GM19328 (cell line): ENCODE measurements at regions not wholly inside any gene's neighbourhood (a gene's known extent, or its start where the extent isn't known, plus 50 kb on each side); places are given as distances from the start of the nearest gene placed in this dataset.
"Not testable (repeated sequence)": the region's sequence is repeated elsewhere in the genome, so short reads cannot be mapped to it uniquely, and the experiment has no call there.

ENCODE experiments used
- ATAC-seq: cut with Tn5 transposase; IDR thresholded peaks from one replicate; pipeline ENCODE4 v1.9.1; 2021; ENCODE audit warnings: mild to moderate bottlenecking, moderate library complexity; ENCODE audit not compliant: unreplicated experiment

- ATAC-seq: not testable (repeated sequence)
Measured at GRCh38 chr9:63813391-63814021, 1471.5 kb downstream of the FOXD4L5 start.

DNA sequence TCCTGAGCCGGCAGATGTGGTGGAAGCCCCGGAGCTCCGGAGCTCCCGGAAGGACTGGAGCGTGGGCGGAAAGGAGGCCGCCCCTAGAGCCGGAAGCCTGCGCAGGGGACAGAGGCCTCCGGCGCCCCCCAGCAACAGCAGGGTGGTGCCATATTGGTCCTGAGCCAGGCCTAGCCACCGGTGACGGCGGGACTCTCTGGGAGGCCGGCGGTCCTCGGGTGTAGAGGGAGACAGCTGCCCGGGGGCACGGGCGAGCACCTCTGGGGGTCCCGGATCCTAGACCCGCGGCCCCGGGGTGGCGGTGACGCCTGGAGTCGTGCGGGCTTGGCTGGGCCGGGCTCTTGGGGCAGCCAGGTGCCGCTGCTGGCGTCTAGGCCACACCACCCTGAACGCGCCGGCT lies 1472.2 kb downstream of the FOXD4L5 start:
- ATAC-seq: peak; percentile 58

GRCh38 chr9:63804205-63804604 lies 1480.8 kb downstream of the FOXD4L5 start:
- not testable (repeated sequence) for ATAC-seq

DNA sequence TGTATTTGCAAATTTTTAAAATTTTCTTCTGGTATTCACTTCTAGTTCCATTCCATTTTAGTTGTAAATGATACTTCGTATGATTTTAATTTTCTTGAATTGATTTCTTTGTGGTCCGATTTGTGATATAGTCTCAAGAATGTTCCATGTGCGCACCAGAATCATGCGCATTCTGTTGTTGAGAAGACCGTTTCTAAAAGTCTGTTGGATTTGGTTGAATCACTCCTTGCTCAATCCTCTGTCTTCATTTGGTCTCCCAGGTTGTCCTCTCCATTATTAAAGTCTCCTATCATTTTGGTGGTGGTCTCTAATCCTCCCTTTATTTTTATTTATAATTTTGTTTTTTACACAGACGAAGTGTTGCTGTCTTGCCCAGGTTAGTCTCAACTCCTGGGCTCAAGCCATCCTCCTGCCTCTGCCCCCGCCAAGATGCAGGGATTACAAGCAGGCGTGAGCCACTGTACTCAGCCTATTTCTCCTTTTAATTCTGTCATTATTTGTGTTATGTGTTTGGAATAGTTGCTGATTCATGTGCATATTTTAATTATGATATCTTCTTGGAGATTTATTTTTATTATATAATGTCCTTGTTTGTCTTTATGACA lies 1490.8 kb downstream of the FOXD4L5 start:
- ATAC-seq: not testable (repeated sequence)

DNA sequence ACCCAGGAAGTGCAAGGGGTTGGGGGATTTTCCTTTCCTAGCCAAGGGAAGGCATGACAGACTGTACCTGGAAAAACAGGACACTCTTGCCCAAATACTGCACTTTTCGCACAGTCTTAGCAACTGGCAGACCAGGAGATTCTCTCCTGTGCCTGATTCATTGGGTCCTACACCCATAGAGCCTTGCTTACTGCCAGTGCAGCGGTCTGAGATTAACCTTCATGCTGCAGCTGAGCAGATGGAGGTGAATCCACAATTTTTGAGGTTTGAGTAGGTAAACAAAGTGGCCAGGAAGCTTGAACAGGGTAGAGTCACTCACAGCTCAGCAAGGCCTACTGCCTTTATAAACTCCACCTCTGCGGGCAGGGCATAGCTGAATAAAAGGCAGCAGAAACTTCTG lies 1497.6 kb downstream of the FOXD4L5 start:
- not testable (repeated sequence) for ATAC-seq

DNA sequence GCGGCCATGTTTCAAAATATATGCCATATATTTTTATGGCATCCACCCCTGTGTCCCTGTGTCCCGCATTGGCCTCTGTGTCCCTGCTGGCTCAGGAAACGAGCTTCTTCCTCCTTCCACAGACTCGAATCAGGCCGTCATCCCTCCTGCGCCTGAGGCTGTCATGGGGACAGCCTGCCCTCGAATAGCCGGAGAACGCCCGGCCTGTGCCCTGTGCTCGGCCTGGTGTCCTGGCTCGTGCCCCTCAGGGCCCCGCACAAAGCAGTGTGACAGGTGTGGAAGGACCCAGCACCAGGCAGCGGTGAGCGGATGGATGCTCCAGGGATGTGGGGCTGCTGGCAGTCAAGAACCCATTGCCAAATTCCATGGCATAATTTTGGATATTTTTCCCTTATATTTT lies 1500.0 kb downstream of the FOXD4L5 start:
- not testable (repeated sequence) for ATAC-seq

DNA sequence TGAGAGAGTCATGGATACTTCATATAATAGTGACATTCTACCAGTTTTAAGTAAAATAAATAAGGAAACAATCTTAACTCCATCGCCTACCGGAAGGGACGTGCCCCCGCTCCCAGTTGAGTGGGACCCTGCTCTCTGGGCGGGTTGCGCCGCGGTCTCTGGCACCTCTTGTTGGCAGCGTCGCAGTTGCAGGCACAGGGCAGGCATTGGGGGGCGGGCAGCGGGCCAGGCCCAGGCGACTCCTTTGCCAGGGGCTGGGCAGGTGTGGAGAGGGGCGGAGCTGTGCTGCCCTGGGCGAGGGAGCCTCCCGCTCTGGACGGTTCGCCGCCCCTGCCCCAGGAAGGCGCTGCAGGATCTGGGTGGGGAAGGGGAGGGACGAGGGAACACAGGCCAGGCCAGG lies 1500.6 kb downstream of the FOXD4L5 start:
- ATAC-seq: not testable (repeated sequence)

DNA sequence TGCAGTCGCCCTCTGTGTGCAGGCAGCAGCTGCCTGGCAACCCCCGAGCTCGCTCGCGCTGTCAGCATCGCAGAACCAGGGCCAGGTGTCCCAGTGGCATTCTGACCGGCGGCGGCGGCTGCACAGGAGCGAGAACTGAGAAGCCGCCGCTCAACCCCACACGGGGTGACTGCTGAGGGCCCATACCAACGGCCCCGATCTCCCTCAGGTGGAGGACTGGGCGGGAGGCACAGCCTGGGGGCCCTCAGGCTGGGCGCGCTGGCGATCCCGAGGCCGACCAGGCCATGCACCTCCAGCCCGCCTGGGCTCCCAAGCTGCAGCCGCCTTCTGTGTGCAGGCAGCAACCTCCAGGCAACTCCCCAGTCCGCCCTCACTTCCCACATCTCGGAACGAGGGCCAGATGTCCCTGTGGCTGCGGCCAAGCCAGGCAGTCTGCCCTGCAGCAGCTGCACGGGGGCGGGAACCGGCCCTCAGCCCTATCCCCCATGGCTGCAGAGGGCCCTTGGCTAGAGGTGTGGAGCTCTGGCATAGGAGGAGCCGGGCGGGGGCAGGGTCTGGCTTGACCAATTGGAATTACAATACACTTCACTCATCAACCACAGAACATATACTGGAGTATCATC lies 1503.1 kb downstream of the FOXD4L5 start:
- ATAC-seq: peak; percentile 37

DNA sequence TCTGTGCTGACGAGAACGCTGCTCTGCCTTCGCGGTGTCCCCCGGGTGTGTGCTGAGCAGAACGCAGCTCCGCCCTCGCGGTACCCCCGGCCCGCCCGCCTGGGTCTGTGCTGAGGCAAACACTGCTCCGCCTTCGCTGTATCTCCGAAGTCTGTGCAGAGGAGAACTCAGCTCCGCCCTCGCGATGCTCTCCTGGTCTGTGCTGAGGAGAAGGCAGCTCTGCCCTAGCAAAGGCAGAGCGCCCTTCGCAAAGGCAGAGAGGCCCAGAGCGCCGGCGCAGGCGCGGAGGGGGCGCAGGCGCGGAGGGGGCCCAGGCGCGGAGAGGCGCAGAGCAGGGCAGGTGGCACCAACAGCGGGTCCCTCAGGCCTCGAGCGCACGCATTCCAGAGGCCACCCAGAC lies 1503.6 kb downstream of the FOXD4L5 start:
- ATAC-seq: peak; percentile 97

- ATAC-seq: not testable (repeated sequence)
Measured at GRCh38 chr9:63776220-63776619, 1508.8 kb downstream of the FOXD4L5 start.

GRCh38 chr9:63775092-63775426 lies 1510.0 kb downstream of the FOXD4L5 start:
- not testable (repeated sequence) for ATAC-seq

DNA sequence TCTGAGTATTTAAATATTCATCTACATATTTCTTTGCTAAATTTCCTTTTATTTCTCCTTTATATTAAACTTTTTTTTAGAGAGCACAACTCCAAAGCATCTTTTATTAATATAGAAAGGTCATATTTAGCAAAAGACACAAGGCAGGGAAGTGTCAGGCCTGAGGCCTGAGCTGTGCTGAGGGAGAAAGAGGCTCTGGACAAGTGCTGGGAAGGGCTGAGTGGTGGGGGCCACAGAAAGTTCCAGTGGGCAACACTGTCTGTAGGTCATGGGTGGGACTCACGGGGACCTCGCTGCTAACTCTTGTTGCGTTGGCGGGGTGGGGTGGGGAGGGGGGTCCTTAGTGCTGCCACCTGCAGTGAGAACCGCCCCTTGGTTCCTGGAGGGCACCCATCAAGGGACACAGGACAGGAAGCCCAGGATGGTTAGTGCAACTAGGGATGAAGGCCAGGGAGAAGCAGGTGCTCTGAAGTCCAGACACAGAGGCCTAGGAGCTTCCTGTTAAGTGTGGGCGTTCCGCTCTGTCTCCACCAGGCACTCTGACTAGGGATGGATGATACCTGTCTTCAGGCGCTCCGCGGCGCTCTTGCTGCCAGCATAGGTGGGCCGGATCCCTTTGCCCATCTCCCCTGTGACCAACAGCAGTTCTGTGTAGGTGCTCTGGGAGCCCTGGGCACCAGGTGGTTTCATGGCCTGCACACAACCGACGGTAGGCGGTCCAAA lies 1510.5 kb downstream of the FOXD4L5 start:
- ATAC-seq: not testable (repeated sequence)

GRCh38 chr9:63762230-63762629 lies 1522.8 kb downstream of the FOXD4L5 start:
- not testable (repeated sequence) for ATAC-seq

GRCh38 chr9:63729021-63729420 lies 1556.0 kb downstream of the FOXD4L5 start:
- ATAC-seq: not testable (repeated sequence)

- no peak for ATAC-seq
Measured at GRCh38 chr9:63728287-63728686, 1556.7 kb downstream of the FOXD4L5 start.

DNA sequence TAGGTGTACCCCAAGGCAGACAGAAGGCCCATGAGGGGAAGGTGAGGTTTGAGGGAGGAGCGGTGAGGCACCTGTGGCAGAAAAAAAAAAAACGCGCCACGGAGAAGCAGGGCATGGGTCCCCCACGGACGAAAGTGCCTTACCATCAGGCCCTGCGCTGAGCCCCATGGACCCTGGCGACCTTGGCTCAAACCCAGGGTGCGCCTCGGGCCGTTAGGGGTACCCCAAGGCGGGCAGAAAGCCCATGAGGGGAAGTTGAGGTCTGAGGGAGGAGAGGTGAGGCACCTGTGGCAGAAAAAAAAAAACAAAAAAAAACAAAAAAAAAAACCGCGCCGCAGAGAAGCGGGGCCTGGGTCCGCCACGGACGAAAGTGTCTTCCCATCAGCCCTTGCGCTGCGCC lies 1576.7 kb downstream of the FOXD4L5 start:
- not testable (repeated sequence) for ATAC-seq

DNA sequence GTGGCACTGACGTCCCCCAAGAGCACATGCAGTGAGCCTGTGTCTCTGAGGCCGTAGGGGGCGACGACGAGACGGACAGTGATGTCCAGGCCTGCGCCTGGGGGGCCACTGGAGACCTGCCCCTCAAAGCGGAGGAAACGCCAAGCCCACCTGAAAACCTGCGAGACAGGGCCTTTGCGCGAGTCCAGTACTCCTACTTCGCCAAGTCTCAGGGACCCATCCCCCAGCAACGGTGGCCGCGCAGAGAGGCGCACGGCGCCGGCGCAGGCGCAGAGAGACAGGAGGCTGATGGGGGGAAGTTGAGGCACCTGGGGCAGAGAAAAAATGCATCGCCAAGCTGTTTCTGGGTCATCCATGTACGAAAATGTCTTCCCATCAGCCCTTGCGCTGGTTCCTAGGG lies 1580.6 kb downstream of the FOXD4L5 start:
- not testable (repeated sequence) for ATAC-seq

- ATAC-seq: not testable (repeated sequence)
Measured at GRCh38 chr9:63703670-63704069, 1581.3 kb downstream of the FOXD4L5 start.

DNA sequence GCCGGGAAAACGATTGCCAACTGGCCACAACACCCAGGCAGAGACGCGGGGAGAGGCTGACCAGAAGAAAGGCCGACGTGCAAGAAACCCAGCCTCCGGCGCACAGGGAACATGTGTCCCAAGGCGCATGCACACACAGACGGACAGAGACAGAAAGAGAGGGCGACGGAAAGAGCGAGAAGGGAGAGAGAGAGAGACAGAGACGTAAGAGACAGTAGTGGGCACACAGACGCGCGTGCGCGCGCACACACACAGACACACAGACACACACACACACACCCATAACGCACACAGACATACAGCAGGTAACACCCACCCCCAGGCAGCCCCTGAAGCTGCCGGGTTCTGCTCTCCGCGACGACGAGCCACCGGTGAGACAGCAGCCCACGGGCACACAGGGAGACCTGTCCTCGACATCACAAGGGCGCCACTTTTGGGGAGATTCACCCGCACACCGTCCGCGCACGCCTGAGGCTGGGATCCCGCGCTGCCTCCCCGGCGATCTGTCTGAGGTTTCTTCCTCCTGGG lies 1581.8 kb downstream of the FOXD4L5 start:
- not testable (repeated sequence) for ATAC-seq
